ENCODE measurements at regions not wholly inside any gene's neighbourhood (a gene's known extent, or its start where the extent isn't known, plus 50 kb on each side); places are given as distances from the start of the nearest gene placed in this dataset.

GRCh38 chr3:118380576-118380975 is 654.1 kb downstream of the IGSF11 start:
- no peaks in the 10 kb centered on the region for H3K27me3 Mint-ChIP-seq
- ATAC-seq (ENCODE audit: low read depth), result no peak
- no peak overlapping the region for H3K4me3 Mint-ChIP-seq
- peaks cover 2% of the 10 kb centered on the region for H3K9me3 Mint-ChIP-seq
- H3K36me3 Mint-ChIP-seq, result no peaks in the 10 kb centered on the region
- no peak overlapping the region for H3K27ac Mint-ChIP-seq
- no peak for DNase-seq
- POLR2A ChIA-PET, result no interaction called here
- no peaks in the 10 kb centered on the region for H3K4me1 Mint-ChIP-seq

DNA sequence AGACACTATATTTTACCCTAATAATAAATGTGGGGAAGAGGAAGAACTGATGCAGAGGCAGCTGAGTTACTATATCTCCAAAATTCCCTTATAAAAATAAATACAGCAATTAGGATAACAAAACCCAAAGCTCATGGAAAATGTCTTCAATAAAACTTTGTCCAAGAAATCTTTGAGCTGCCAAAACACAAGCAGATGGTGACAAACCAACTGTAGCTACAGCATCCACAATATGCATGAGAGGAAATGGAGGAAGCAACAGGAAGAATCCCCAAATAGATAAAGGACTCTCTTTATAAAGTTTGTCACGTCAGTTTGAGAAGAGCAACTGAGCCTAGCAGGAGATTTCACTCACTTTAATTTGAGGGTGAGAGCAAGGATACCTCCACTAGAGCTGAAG is 638.2 kb downstream of the IGSF11 start:
- DNase-seq (no peak), ATAC-seq (ENCODE audit: low read depth) (no peak)
- POLR2A ChIA-PET, result no interaction called here
- Mint-ChIP-seq H3K27me3 (no peaks in the 10 kb centered on the region), H3K27ac (no peak overlapping the region), H3K36me3 (no peaks in the 10 kb centered on the region), H3K4me3 (no peak overlapping the region), H3K9me3 (no peaks in the 10 kb centered on the region), H3K4me1 (no peaks in the 10 kb centered on the region)

GRCh38 chr3:118400086-118400485 is 634.6 kb downstream of the IGSF11 start:
- POLR2A ChIA-PET, result no interaction called here
- Mint-ChIP-seq H3K36me3 (no peaks in the 10 kb centered on the region), H3K4me3 (no peak overlapping the region), H3K4me1 (no peaks in the 10 kb centered on the region), H3K9me3 (peaks cover 1% of the 10 kb centered on the region), H3K27ac (no peak overlapping the region), H3K27me3 (no peaks in the 10 kb centered on the region)
- DNase-seq (no peak), ATAC-seq (ENCODE audit: low read depth) (no peak)

DNA sequence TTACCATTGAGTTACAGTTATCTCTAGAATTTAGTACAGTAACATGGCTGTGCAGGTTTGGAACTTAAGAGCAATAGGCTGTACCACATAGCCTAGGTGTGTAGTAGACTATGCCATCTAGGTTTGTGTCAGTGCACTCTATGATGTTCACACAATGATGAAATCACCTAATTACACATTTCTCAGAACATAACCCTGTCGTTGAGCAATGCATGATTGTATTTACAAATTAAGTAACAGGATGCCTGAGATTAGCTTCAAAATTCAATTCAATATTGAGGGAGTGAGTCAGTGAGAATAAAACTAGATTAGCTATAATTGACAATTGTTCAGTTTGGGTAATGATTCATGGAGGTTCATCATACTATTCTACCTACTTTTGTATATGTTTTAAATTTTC is 633.8 kb downstream of the IGSF11 start:
- no peaks in the 10 kb centered on the region for H3K36me3 Mint-ChIP-seq
- no peak overlapping the region for H3K4me3 Mint-ChIP-seq
- peaks cover 1% of the 10 kb centered on the region for H3K9me3 Mint-ChIP-seq
- no peaks in the 10 kb centered on the region for H3K27me3 Mint-ChIP-seq
- POLR2A ChIA-PET, result no interaction called here
- H3K27ac Mint-ChIP-seq, result no peak overlapping the region
- H3K4me1 Mint-ChIP-seq, result no peaks in the 10 kb centered on the region
- DNase-seq (no peak), ATAC-seq (ENCODE audit: low read depth) (no peak)

- ATAC-seq (ENCODE audit: low read depth) (no peak), DNase-seq (no peak)
- Mint-ChIP-seq H3K27me3 (no peaks in the 10 kb centered on the region), H3K9me3 (peaks cover 1% of the 10 kb centered on the region), H3K36me3 (no peaks in the 10 kb centered on the region), H3K4me1 (no peaks in the 10 kb centered on the region), H3K4me3 (no peak overlapping the region), H3K27ac (no peak overlapping the region)
- POLR2A ChIA-PET, result no interaction called here
These were observed 632.8 kb downstream of the IGSF11 start for GRCh38 chr3:118401887-118402286.

DNA sequence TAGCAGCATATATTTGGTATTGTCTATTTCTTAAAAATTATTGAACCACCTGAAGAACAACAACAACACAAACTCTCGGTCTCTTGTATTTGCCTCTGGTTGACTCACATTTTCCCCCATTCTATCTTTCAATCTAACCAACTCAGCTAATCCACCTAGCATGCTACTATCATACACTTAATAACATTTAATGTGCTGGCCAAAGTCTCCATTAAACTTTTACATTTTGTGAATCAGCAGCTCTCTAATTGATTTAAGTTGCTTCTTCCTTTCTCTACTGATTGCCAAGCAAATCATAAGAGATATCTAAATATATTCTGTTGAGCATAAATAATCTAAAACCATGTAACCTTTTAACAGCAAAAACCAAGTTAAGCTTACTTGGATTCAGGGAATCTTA is 631.7 kb downstream of the IGSF11 start:
- Mint-ChIP-seq H3K4me1 (no peaks in the 10 kb centered on the region), H3K27ac (no peak overlapping the region), H3K9me3 (peaks cover 1% of the 10 kb centered on the region), H3K4me3 (no peak overlapping the region), H3K27me3 (no peaks in the 10 kb centered on the region), H3K36me3 (no peaks in the 10 kb centered on the region)
- DNase-seq (no peak), ATAC-seq (ENCODE audit: low read depth) (no peak)
- POLR2A ChIA-PET, result no interaction called here

DNA sequence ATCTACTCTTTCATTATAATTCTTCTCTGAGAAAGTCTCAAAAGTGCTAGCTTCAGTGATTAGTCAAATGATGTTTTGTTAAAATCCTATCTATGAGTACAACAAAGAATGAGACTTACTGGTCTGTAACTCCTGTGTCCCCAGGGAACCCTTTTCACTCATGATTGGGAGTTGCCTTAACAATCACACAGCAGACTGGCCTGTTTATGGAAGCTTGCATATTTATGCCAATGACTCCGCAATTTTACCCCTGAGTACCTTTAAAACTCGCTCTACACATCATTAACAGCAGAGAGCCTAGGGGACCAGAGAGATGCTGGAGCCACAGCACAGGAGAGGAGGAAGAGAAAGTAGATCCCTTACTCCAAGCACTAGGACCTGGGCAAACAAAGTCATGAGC is 628.1 kb downstream of the IGSF11 start:
- Mint-ChIP-seq H3K9me3 (peaks cover 1% of the 10 kb centered on the region), H3K27ac (no peak overlapping the region), H3K4me3 (no peak overlapping the region), H3K36me3 (no peaks in the 10 kb centered on the region), H3K4me1 (no peaks in the 10 kb centered on the region), H3K27me3 (no peaks in the 10 kb centered on the region)
- DNase-seq (no peak), ATAC-seq (ENCODE audit: low read depth) (no peak)
- POLR2A ChIA-PET, result no interaction called here

GRCh38 chr3:118408431-118408830 is 626.2 kb downstream of the IGSF11 start:
- no peak overlapping the region for H3K4me3 Mint-ChIP-seq
- H3K27me3 Mint-ChIP-seq, result no peaks in the 10 kb centered on the region
- no peaks in the 10 kb centered on the region for H3K4me1 Mint-ChIP-seq
- no peak overlapping the region for H3K27ac Mint-ChIP-seq
- no peaks in the 10 kb centered on the region for H3K36me3 Mint-ChIP-seq
- ATAC-seq (ENCODE audit: low read depth) (no peak), DNase-seq (no peak)
- POLR2A ChIA-PET, result no interaction called here
- no peaks in the 10 kb centered on the region for H3K9me3 Mint-ChIP-seq

- Mint-ChIP-seq H3K27ac (no peak overlapping the region), H3K36me3 (no peaks in the 10 kb centered on the region), H3K27me3 (no peaks in the 10 kb centered on the region), H3K4me1 (no peaks in the 10 kb centered on the region), H3K4me3 (no peak overlapping the region), H3K9me3 (peaks cover 1% of the 10 kb centered on the region)
- no peak for ATAC-seq (ENCODE audit: low read depth)
- POLR2A ChIA-PET, result no interaction called here
- no peak for DNase-seq
These were observed 622.1 kb downstream of the IGSF11 start for GRCh38 chr3:118412503-118412902.

DNA sequence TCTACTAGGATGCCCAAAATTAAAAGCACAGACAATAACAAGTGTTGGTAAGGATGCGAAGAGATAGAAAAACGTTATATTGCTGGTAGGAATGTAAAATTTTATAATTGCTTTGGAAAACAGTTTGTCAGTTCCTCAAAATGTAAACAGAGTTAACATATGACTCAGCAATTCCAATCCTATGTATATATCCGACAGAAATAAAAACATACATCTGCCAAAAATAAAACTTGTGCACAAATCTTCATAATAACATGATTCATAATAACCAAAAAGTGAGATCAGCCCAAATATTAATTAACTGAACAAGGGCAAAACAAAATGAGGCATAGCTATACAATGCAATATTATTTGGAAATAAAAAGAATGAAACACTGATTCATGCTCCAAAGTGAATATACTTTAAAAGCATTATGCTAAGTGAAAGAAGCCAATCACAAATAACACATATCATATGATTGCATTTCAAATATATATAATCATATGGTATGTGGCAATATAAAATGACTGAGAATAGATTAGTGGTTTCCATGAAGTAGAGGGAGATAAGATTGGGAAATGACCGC is 609.3 kb downstream of the IGSF11 start:
- ATAC-seq (ENCODE audit: low read depth) (no peak), DNase-seq (no peak)
- Mint-ChIP-seq H3K4me3 (no peak overlapping the region), H3K27me3 (no peaks in the 10 kb centered on the region), H3K4me1 (no peaks in the 10 kb centered on the region), H3K27ac (no peak overlapping the region), H3K9me3 (no peaks in the 10 kb centered on the region), H3K36me3 (no peaks in the 10 kb centered on the region)
- POLR2A ChIA-PET, result no interaction called here

DNA sequence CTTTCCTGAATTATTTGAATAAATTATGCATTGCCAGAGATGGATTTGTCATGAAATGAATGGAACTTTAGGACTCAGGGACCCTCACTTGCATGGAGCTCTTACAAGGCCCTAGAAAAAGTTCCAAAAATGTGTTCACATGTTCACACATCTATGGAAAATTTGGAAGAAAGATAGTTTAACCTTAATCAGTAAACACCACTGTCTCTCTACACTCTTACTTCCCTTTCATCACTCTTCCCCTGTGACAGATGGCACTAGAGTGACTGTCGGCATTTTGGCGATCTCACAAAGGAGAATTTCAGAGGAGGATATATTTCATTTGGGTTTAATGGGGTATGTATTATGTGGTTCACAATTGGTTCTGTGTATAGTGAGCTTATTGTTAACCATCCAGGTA is 600.8 kb downstream of the IGSF11 start:
- ATAC-seq (ENCODE audit: low read depth) (no peak), DNase-seq (no peak)
- Mint-ChIP-seq H3K36me3 (no peaks in the 10 kb centered on the region), H3K4me3 (no peak overlapping the region), H3K27me3 (no peaks in the 10 kb centered on the region), H3K27ac (no peak overlapping the region), H3K4me1 (no peaks in the 10 kb centered on the region), H3K9me3 (peaks cover 3% of the 10 kb centered on the region)
- POLR2A ChIA-PET, result no interaction called here

- Mint-ChIP-seq H3K4me3 (no peak overlapping the region), H3K27me3 (no peaks in the 10 kb centered on the region), H3K27ac (no peak overlapping the region), H3K36me3 (no peaks in the 10 kb centered on the region), H3K4me1 (no peaks in the 10 kb centered on the region), H3K9me3 (peaks cover 3% of the 10 kb centered on the region)
- POLR2A ChIA-PET, result no interaction called here
- no peak for DNase-seq
- ATAC-seq (ENCODE audit: low read depth), result no peak
These were observed 598.7 kb downstream of the IGSF11 start for GRCh38 chr3:118435851-118436350.

DNA sequence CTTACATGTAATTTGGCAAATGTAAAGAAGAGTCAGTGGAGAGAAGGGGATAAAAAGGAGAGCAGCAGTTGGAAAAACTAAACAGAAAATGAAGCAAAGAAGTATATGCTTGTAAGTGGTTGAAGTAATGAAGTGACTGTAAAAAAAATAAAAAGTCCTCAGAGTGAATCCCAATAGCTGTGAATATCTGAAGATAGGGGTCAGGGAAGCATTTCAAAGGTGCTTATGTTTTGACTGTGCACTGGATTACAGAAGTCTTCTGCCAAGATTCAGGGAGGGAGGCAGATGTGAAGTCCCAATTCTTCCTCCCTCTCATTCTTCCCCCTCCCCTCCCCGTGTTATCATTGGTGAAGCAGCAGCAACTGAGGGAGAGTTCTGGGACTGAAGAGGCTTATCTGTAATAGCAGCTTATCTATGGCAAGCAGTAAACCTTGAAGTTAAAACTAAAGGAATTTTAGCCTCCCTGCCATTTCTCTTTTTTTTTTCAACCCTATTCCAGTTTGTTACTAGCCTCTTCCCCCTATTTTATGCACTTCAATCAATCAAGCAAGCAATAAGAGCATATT is 597.9 kb downstream of the IGSF11 start:
- Mint-ChIP-seq H3K27me3 (no peaks in the 10 kb centered on the region), H3K4me1 (no peaks in the 10 kb centered on the region), H3K36me3 (no peaks in the 10 kb centered on the region), H3K4me3 (no peak overlapping the region), H3K27ac (no peak overlapping the region), H3K9me3 (peaks cover 3% of the 10 kb centered on the region)
- DNase-seq (no peak), ATAC-seq (ENCODE audit: low read depth) (no peak)
- POLR2A ChIA-PET, result no interaction called here

GRCh38 chr3:118445036-118445435 is 589.6 kb downstream of the IGSF11 start:
- DNase-seq (no peak), ATAC-seq (ENCODE audit: low read depth) (no peak)
- peaks cover 2% of the 10 kb centered on the region for H3K9me3 Mint-ChIP-seq
- H3K4me3 Mint-ChIP-seq, result no peak overlapping the region
- H3K27me3 Mint-ChIP-seq, result no peaks in the 10 kb centered on the region
- no peak overlapping the region for H3K27ac Mint-ChIP-seq
- POLR2A ChIA-PET, result no interaction called here
- H3K4me1 Mint-ChIP-seq, result no peaks in the 10 kb centered on the region
- no peaks in the 10 kb centered on the region for H3K36me3 Mint-ChIP-seq

- no peaks in the 10 kb centered on the region for H3K4me1 Mint-ChIP-seq
- no peak overlapping the region for H3K27ac Mint-ChIP-seq
- DNase-seq (no peak), ATAC-seq (ENCODE audit: low read depth) (no peak)
- no peaks in the 10 kb centered on the region for H3K27me3 Mint-ChIP-seq
- H3K4me3 Mint-ChIP-seq, result no peak overlapping the region
- H3K9me3 Mint-ChIP-seq, result peaks cover 10% of the 10 kb centered on the region
- no peaks in the 10 kb centered on the region for H3K36me3 Mint-ChIP-seq
- POLR2A ChIA-PET, result no interaction called here
These were observed 587.3 kb downstream of the IGSF11 start for GRCh38 chr3:118447339-118447738.
